DMS53 treated with DMSO at 0.1 percent for 48 hours (cell line): ENCODE measurements at regions not wholly inside any gene's neighbourhood (a gene's known extent, or its start where the extent isn't known, plus 50 kb on each side); places are given as distances from the start of the nearest gene placed in this dataset.

Source experiments
- DNase-seq: peaks from one replicate; lab custom pipeline; 2025; ENCODE audit not compliant: unreplicated experiment; lab: John Stamatoyannopoulos, UW

- DNase-seq, result no peak
Observed at GRCh38 chr3:31409866-31410265, 122.9 kb upstream of the STT3B start.

GRCh38 chr3:31410411-31410810, 122.3 kb upstream of the STT3B start:
- DNase-seq, result no peak

- no peak for DNase-seq
Observed at GRCh38 chr3:31412832-31413231, 119.9 kb upstream of the STT3B start.

- DNase-seq, result no peak
Observed at GRCh38 chr3:31413515-31413914, 119.2 kb upstream of the STT3B start.

- no peak for DNase-seq
Observed at GRCh38 chr3:31416980-31417379, 115.7 kb upstream of the STT3B start.

- DNase-seq, result no peak
Observed at GRCh38 chr3:31417486-31417885, 115.2 kb upstream of the STT3B start.

- no peak for DNase-seq
Observed at GRCh38 chr3:31420311-31420710, 112.4 kb upstream of the STT3B start.

- DNase-seq, result no peak
Observed at GRCh38 chr3:31421314-31422048, 111.2 kb upstream of the STT3B start.

GRCh38 chr3:31422237-31422636, 110.5 kb upstream of the STT3B start:
- no peak for DNase-seq

- no peak for DNase-seq
Observed at GRCh38 chr3:31423482-31423881, 109.2 kb upstream of the STT3B start.

- DNase-seq, result no peak
Observed at GRCh38 chr3:31425401-31425800, 107.3 kb upstream of the STT3B start.

GRCh38 chr3:31427623-31428022, 105.1 kb upstream of the STT3B start:
- DNase-seq, result no peak

GRCh38 chr3:31431321-31431720, 101.4 kb upstream of the STT3B start:
- DNase-seq, result no peak

- DNase-seq, result no peak
Observed at GRCh38 chr3:31432897-31433678, 99.6 kb upstream of the STT3B start.

GRCh38 chr3:31433679-31433992, 99.1 kb upstream of the STT3B start:
- DNase-seq, result no peak

- no peak for DNase-seq
Observed at GRCh38 chr3:31434819-31435218, 97.9 kb upstream of the STT3B start.

GRCh38 chr3:31436830-31437229, 95.9 kb upstream of the STT3B start:
- no peak for DNase-seq

- DNase-seq, result no peak
Observed at GRCh38 chr3:31438742-31439141, 94.0 kb upstream of the STT3B start.

- no peak for DNase-seq
Observed at GRCh38 chr3:31439890-31440750, 92.6 kb upstream of the STT3B start.

- DNase-seq, result no peak
Observed at GRCh38 chr3:31440878-31441277, 91.8 kb upstream of the STT3B start.

GRCh38 chr3:31442755-31443154, 90.0 kb upstream of the STT3B start:
- DNase-seq, result no peak
